HG03457 (cell line): ENCODE measurements at regions not wholly inside any gene's neighbourhood (a gene's known extent, or its start where the extent isn't known, plus 50 kb on each side); places are given as distances from the start of the nearest gene placed in this dataset.
"Not testable (repeated sequence)": the region's sequence is repeated elsewhere in the genome, so short reads cannot be mapped to it uniquely, and the experiment has no call there.

Experiments used
- ATAC-seq: cut with Tn5 transposase; IDR thresholded peaks from one replicate; pipeline ENCODE4 v1.9.1; 2021; ENCODE audit warnings: moderate number of reproducible peaks; ENCODE audit not compliant: unreplicated experiment

- ATAC-seq = no peak
Observed at GRCh38 chr6:67916399-67916798, 718.7 kb upstream of the ADGRB3 start.

GRCh38 chr6:67914419-67914818, 720.7 kb upstream of the ADGRB3 start:
- ATAC-seq = no peak

- no peak for ATAC-seq
Observed at GRCh38 chr6:67909354-67909753, 725.7 kb upstream of the ADGRB3 start.

GRCh38 chr6:67908379-67908778, 726.7 kb upstream of the ADGRB3 start:
- ATAC-seq = no peak

- ATAC-seq = not testable (repeated sequence)
Observed at GRCh38 chr6:67904735-67905134, 730.3 kb upstream of the ADGRB3 start.

- no peak for ATAC-seq
Observed at GRCh38 chr6:67898875-67899274, 736.2 kb upstream of the ADGRB3 start.

- ATAC-seq = no peak
Observed at GRCh38 chr6:67897998-67898607, 737.0 kb upstream of the ADGRB3 start.

GRCh38 chr6:67896476-67896875, 738.6 kb upstream of the ADGRB3 start:
- ATAC-seq = no peak

GRCh38 chr6:67889682-67889995, 745.4 kb upstream of the ADGRB3 start:
- no peak for ATAC-seq

GRCh38 chr6:67888886-67889681, 746.0 kb upstream of the ADGRB3 start:
- no peak for ATAC-seq

- ATAC-seq = no peak
Observed at GRCh38 chr6:67888546-67888885, 746.6 kb upstream of the ADGRB3 start.

GRCh38 chr6:67887747-67888545, 747.1 kb upstream of the ADGRB3 start:
- ATAC-seq = no peak

GRCh38 chr6:67887419-67887746, 747.7 kb upstream of the ADGRB3 start:
- ATAC-seq = no peak

GRCh38 chr6:67886840-67887292, 748.2 kb upstream of the ADGRB3 start:
- ATAC-seq = no peak

GRCh38 chr6:67886036-67886707, 748.9 kb upstream of the ADGRB3 start:
- ATAC-seq = no peak

GRCh38 chr6:67885081-67886033, 749.7 kb upstream of the ADGRB3 start:
- no peak for ATAC-seq

GRCh38 chr6:67884442-67884841, 750.6 kb upstream of the ADGRB3 start:
- ATAC-seq = no peak

- no peak for ATAC-seq
Observed at GRCh38 chr6:67883500-67884366, 751.3 kb upstream of the ADGRB3 start.
